GM06990 (cell line): ENCODE measurements at regions not wholly inside any gene's neighbourhood (a gene's known extent, or its start where the extent isn't known, plus 50 kb on each side); places are given as distances from the start of the nearest gene placed in this dataset.

Experiments used
- DNase-seq: peaks from one replicate; pipeline ENCODE4 v3.0.0-alpha.2; 2011; ENCODE audit not compliant: insufficient read length; ENCODE audit errors: extremely low read depth
- H3K27me3 ChIP-seq: replicated peaks from 2 replicates; pipeline ENCODE4 v1.6.0; 2011; ENCODE audit warnings: low read length; ENCODE audit not compliant: control insufficient read depth, insufficient read depth
- H3K36me3 ChIP-seq: 2 replicates; pipeline ENCODE4 v1.5.1; 2011; ENCODE audit warnings: low read length; ENCODE audit not compliant: control insufficient read depth, insufficient read depth
- H3K4me3 ChIP-seq: replicated peaks from 2 replicates; pipeline ENCODE4 v1.5.1; 2011; ENCODE audit warnings: low read depth, mild to moderate bottlenecking, control low read depth, low read length
- TF ChIP-seq, protein P1 (sequence below): IDR thresholded peaks from 2 replicates; pipeline ENCODE4 v1.5.1; 2011; ENCODE audit warnings: low read length, control low read depth, mild to moderate bottlenecking, inconsistent platforms; ENCODE audit not compliant: insufficient read depth, poor library complexity, severe bottlenecking

DNA sequence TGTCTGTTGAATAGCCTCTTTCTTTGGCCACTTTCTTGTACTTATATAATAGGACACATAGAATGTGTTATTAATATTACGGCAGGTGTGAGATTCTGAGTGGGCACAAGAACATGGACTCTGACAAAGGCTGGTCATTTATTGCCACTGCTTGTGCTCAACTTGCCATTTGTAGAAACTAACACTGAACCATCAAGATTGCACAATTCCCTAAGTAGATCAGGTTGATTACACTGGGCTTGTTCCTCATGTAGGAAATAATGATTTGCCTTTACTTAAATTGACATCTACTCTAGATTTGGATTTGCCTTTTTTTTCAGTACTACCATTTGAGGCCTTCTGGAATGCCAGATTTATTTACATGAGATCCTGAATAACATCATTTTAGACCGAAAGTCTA is 342.7 kb upstream of the CWC22 start:
- H3K4me3 ChIP-seq: no peak overlapping the region
- TF ChIP-seq, protein P1, sequence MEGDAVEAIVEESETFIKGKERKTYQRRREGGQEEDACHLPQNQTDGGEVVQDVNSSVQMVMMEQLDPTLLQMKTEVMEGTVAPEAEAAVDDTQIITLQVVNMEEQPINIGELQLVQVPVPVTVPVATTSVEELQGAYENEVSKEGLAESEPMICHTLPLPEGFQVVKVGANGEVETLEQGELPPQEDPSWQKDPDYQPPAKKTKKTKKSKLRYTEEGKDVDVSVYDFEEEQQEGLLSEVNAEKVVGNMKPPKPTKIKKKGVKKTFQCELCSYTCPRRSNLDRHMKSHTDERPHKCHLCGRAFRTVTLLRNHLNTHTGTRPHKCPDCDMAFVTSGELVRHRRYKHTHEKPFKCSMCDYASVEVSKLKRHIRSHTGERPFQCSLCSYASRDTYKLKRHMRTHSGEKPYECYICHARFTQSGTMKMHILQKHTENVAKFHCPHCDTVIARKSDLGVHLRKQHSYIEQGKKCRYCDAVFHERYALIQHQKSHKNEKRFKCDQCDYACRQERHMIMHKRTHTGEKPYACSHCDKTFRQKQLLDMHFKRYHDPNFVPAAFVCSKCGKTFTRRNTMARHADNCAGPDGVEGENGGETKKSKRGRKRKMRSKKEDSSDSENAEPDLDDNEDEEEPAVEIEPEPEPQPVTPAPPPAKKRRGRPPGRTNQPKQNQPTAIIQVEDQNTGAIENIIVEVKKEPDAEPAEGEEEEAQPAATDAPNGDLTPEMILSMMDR: no peak
- no peaks in the 10 kb centered on the region for H3K36me3 ChIP-seq
- no peaks in the 10 kb centered on the region for H3K27me3 ChIP-seq
- no peak for DNase-seq

DNA sequence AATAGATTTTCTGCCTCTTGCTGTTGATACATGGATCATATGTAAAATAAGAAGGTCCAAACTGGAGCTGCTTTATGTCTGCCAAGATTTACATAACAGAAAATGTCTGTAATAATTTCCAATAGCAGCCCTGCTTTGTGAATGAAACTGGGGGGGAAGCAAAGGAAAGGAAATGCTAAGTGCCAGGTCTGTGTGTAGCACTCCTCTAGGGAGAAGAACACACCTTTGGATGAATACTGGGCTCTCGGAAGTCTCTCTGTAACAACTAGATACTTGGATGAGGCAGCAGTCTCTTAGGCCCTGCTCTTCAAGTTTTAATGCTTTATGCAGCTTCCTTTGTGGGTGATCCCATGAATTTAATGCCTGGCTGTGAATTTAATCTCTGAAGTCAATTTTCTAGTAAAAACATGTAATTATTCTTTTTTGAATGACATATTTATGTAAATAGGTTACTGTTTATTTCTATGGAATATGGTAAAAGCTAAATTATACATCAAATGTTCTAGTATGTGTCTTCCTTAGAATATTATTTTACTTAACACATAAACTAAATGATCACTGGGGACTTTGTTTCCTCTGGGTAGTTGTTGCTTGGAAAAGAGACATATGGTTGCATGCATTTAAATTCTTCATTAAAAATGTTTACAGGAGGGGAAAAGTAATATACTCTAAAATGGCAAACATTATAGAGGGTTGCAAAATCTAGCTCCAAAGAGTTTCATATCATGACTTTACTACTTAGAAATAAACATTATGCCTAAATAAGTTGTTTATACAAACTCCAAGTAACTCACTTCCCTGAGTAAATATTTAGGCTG is 336.6 kb upstream of the CWC22 start:
- Histone ChIP-seq H3K27me3 (no peaks in the 10 kb centered on the region), H3K36me3 (no peaks in the 10 kb centered on the region), H3K4me3 (no peak overlapping the region)
- TF ChIP-seq, protein P1: no peak
- no peak for DNase-seq

DNA sequence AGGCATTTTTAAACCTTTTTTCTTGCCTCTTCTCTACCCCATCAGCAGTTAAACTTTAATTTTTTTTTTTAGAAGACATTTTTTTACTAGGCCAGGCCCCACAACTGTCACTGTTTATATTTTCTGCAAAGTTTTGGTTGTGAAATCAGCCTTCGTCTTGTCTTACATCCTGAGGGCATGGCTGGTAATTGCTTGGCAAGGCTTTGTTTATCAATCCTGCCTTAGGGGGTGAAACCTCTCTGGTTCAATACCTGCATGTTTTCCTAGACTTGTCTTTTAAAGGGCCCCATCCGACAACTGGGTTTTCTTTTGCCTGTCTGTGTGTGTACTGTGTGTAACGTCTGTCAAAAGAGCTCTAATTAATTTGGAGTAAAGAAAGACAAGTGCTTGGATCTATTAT is 330.0 kb upstream of the CWC22 start:
- Histone ChIP-seq H3K36me3 (no peaks in the 10 kb centered on the region), H3K27me3 (no peaks in the 10 kb centered on the region), H3K4me3 (no peak overlapping the region)
- DNase-seq: no peak
- TF ChIP-seq, protein P1: no peak

- DNase-seq: no peak
- H3K36me3 ChIP-seq: no peaks in the 10 kb centered on the region
- H3K27me3 ChIP-seq: no peaks in the 10 kb centered on the region
- TF ChIP-seq, protein P1: no peak
- H3K4me3 ChIP-seq: no peak overlapping the region
Measured at GRCh38 chr2:180336550-180336949, 329.5 kb upstream of the CWC22 start.

DNA sequence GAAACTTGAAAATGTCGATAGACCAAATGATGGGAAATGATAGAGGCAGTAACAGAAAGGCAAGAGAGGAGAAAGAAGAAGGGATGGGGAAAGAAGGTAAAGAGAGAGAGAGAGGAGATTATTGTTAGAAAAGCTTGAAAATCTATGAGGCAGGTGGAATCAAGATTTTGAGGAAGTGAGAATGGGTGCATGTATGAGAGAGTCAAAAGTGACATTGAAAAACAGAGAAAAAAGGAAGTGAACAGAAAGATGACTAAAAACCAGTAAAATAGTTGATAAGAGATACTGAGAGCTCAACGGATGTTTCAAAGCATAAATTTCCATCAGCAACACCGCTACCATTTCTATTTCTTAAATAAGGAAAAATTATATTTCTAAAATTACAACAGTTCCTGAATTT is 327.4 kb upstream of the CWC22 start:
- DNase-seq: peak; percentile 62
- TF ChIP-seq, protein P1: no peak
- no peaks in the 10 kb centered on the region for H3K36me3 ChIP-seq
- H3K4me3 ChIP-seq: no peak overlapping the region
- no peaks in the 10 kb centered on the region for H3K27me3 ChIP-seq
